Naive thymus-derived CD4-positive, alpha-beta T cell (primary cell): ENCODE measurements at regions not wholly inside any gene's neighbourhood (a gene's known extent, or its start where the extent isn't known, plus 50 kb on each side); places are given as distances from the start of the nearest gene placed in this dataset.
"Not testable (repeated sequence)": the region's sequence is repeated elsewhere in the genome, so short reads cannot be mapped to it uniquely, and the experiment has no call there.

Experiments
- ATAC-seq: fragments of 150-1000 bp; cut with Tn5 transposase; 2 replicates; pipeline ENCODE4 v1.10.0; 2021; ENCODE audit warnings: mild to moderate bottlenecking, moderate library complexity
- CTCF ChIA-PET: fragments of 350-600 bp; sonication (Branson Sonifier 250); formaldehyde crosslinking; loops from one replicate; lab custom pipeline; 2021; ENCODE audit warnings: antibody characterized with exemption; lab: Charles Lee
- POLR2A ChIA-PET: fragments of 350-600 bp; sonication (Branson Sonifier 250); formaldehyde crosslinking; loops from one replicate; lab custom pipeline; 2021; ENCODE audit warnings: antibody characterized with exemption, inconsistent platforms; lab: Charles Lee
- DNase-seq, 9 donors: peaks; one replicate each; pipeline versions ENCODE4 v3.0.0 to v3.0.0-alpha.2; 2020 to 2022; ENCODE audit warnings: mixed read lengths in 1 of 9
- H3K27ac ChIP-seq: one replicate; pipeline ENCODE4 v1.7.0; 2013; ENCODE audit warnings: mild to moderate bottlenecking, low read depth, low read length, moderate library complexity
- H3K27me3 ChIP-seq, 2 donors: one replicate each; pipeline ENCODE4 v1.7.0; 2013; ENCODE audit warnings: low read length in 2 of 2, mild to moderate bottlenecking in 2 of 2, moderate library complexity in 2 of 2; ENCODE audit not compliant: control insufficient read depth in 2 of 2, insufficient read depth in 2 of 2
- H3K36me3 ChIP-seq, 3 experiments: 1 replicate in 2 of 3; 2 replicates in 1 of 3; pipeline ENCODE4 v1.7.0; 2013; ENCODE audit warnings: low read length in 3 of 3, mild to moderate bottlenecking in 3 of 3, moderate library complexity in 1 of 3; ENCODE audit not compliant: insufficient read depth in 3 of 3, control insufficient read depth in 2 of 3
- H3K4me1 ChIP-seq, 2 donors: one replicate each; pipeline ENCODE4 v1.7.0; 2013; ENCODE audit warnings: low read length in 2 of 2, mild to moderate bottlenecking in 2 of 2, moderate library complexity in 1 of 2; ENCODE audit not compliant: control insufficient read depth in 2 of 2, insufficient read depth in 2 of 2
- H3K4me3 ChIP-seq: 2 replicates; pipeline ENCODE4 v1.7.0; 2013; ENCODE audit warnings: mild to moderate bottlenecking, low read length
- H3K9me3 ChIP-seq, 3 experiments: 1 replicate in 2 of 3; 2 replicates in 1 of 3; pipeline ENCODE4 v1.7.0; 2013; ENCODE audit warnings: low read length in 3 of 3; ENCODE audit not compliant: control insufficient read depth in 2 of 3
- H3K27ac Mint-ChIP-seq, 9 donors: one replicate each; pipeline ENCODE4 v1.8.0; 2020 to 2022; ENCODE audit warnings: mixed read lengths in 9 of 9, mild to moderate bottlenecking in 8 of 9, moderate library complexity in 5 of 9, inconsistent platforms in 2 of 9
- H3K27me3 Mint-ChIP-seq, 5 donors: one replicate each; pipeline ENCODE4 v1.8.0; 2021 to 2022; ENCODE audit warnings: mixed read lengths in 5 of 5, mild to moderate bottlenecking in 1 of 5
- H3K36me3 Mint-ChIP-seq, 5 donors: one replicate each; pipeline ENCODE4 v1.8.0; 2020 to 2022; ENCODE audit warnings: mixed read lengths in 5 of 5, mild to moderate bottlenecking in 3 of 5, inconsistent platforms in 1 of 5
- H3K4me1 Mint-ChIP-seq, 7 donors: one replicate each; pipeline ENCODE4 v1.8.0; 2020 to 2022; ENCODE audit warnings: mixed read lengths in 7 of 7, mild to moderate bottlenecking in 3 of 7, inconsistent platforms in 1 of 7
- H3K4me3 Mint-ChIP-seq, 10 donors: one replicate each; pipeline ENCODE4 v1.8.0; 2020 to 2022; ENCODE audit warnings: mild to moderate bottlenecking in 10 of 10, mixed read lengths in 10 of 10, moderate library complexity in 6 of 10, inconsistent platforms in 2 of 10
- H3K9me3 Mint-ChIP-seq, 11 donors: one replicate each; pipeline ENCODE4 v1.8.0; 2020 to 2022; ENCODE audit warnings: mixed read lengths in 11 of 11, mild to moderate bottlenecking in 4 of 11, inconsistent platforms in 1 of 11, moderate library complexity in 1 of 11
- intact Hi-C, 2 donors: fragments of 100-400 bp; cut with micrococcal nuclease; formaldehyde crosslinking; loops; one replicate each; pipeline ENCODE4 v1.15.1; 2023

DNA sequence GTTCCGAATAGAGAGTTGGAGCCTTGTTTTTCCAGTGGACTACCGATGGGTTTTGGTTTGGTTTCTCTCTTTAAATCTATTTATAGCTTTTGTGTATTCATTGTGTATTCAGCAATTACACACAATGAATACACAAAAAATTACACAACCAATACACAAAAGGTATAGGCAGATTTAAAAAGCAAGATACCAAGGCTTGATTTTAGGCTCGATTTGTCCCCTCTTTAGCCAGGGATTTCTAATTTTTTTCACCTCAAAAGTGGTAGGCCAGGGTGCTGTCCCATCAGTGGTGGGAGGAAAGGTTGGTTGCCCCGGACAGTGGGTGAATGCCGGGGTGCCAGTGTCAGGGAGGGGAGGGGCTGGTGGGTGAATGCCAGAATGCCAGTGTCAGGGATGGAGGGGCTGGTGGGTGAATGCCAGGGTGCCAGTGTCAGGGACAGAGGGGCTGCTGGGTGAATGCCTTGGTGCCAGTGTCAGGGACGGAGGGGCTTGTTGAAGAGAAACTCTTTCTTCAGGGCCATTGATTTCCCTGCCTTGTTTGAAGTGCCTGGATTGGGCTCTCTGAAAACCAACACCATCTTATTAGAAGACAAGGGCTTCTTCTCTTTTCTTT lies 186.2 kb downstream of the GOLGA6L6 start:
- Mint-ChIP-seq H3K4me1 (peaks cover 3 to 7% (median 5%) of the 10 kb centered on the region in 7 donors), H3K36me3 (no peaks in the 10 kb centered on the region), H3K27me3 (peaks cover 0 to 9% (median 0%) of the 10 kb centered on the region in 5 donors), H3K27ac (peak overlapping the region in 3 of 9 donors; percentile 17 to 70 (median 41)), H3K9me3 (no peaks in the 10 kb centered on the region), H3K4me3 (no peak overlapping the region)
- H3K4me3 ChIP-seq: no peak overlapping the region
- H3K27ac ChIP-seq: no peak overlapping the region
- POLR2A ChIA-PET: interaction anchor here (0.8 kb wide), 1 partner anchor 1875 kb away, joined by 3 read pairs; no protein-coding TSS in a partner anchor
- H3K36me3 ChIP-seq: no peaks in the 10 kb centered on the region
- no peak for ATAC-seq
- CTCF ChIA-PET: interaction anchor here (6.1 kb wide), 1 partner anchor 1868 kb away, joined by 81 read pairs; no protein-coding TSS in a partner anchor
- H3K9me3 ChIP-seq: no peaks in the 10 kb centered on the region
- intact Hi-C loops: loop anchor here in 1 of 2 donors (2.0 kb wide), 1 partner anchor 19 kb away; no protein-coding TSS in a partner anchor
- no peak for DNase-seq
- H3K27me3 ChIP-seq: no peaks in the 10 kb centered on the region
- peaks cover 8 to 27% of the 10 kb centered on the region in 2 donors for H3K4me1 ChIP-seq

DNA sequence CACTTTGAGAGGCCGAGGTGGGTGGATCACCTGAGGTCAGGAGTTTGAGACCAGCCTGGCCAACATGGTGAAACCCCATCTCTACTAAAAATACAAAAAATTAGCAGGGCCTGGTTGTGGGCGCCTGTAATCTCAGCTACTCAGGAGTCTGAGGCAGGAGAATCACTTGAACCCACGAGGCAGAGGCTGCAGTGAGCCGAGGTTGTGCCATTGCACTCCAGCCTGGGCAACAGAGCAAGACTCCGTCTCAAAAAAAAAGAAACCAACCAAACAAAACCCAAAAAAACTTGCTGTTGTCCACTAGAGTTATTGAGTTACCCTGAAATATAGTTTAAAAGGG lies 186.7 kb downstream of the GOLGA6L6 start:
- H3K4me1 ChIP-seq: peaks cover 8 to 27% of the 10 kb centered on the region in 2 donors
- H3K9me3 ChIP-seq, H3K36me3 ChIP-seq, H3K27ac Mint-ChIP-seq, POLR2A ChIA-PET, H3K36me3 Mint-ChIP-seq, H3K27ac ChIP-seq, H3K4me1 Mint-ChIP-seq, DNase-seq, H3K4me3 Mint-ChIP-seq, H3K9me3 Mint-ChIP-seq, H3K4me3 ChIP-seq, H3K27me3 ChIP-seq, ATAC-seq: not testable (repeated sequence)
- peaks cover 0 to 15% (median 0%) of the 10 kb centered on the region in 5 donors for H3K27me3 Mint-ChIP-seq
- CTCF ChIA-PET: interaction anchor here (6.1 kb wide), 1 partner anchor 1868 kb away, joined by 81 read pairs; no protein-coding TSS in a partner anchor
- intact Hi-C loops: loop anchor here in 1 of 2 donors (2.0 kb wide), 1 partner anchor 20 kb away; no protein-coding TSS in a partner anchor

DNA sequence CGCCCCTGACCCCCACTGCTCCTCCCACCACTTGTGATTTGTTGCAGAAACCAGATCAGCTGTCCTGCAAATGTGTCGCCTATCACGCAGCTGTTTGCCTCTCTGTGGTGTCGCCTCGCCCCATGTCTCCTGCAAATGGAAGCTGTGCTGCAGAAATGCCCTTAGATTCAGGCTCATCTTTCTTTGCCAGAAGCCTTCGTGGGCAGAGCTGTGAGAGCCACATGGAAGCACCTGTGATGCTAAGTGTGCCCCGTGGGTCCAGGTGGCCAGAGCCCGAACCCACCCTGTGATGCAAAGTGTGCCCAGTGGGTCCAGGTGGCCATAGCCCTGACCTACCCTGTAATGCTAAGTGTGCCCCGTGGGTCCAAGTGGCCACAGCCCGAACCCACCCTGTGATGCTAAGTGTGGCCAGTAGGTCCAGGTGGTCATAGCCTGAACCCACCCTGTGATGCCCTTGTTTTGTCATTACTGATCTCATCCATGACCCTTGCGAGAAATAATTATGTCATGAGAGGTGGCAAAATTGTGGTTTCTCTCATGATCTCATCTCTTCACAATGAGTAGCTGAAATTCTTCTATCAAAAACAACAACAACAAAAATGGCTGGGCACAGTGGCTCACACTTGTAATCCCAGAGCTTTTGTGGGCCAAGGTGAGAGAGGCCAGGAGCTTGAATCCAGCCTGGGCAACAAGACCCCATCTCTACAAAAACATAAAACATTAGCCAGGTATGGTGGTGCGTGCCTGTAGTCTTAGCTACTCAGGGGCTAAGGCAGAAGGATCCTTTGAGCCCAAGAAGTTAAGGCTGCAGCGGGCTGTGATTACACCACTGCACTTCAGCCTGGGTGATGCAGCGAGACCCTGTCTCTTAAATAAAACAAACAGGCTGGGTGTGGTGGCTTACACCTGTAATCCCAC lies 187.4 kb downstream of the GOLGA6L6 start:
- Mint-ChIP-seq H3K27ac (no peak overlapping the region), H3K27me3 (peaks cover 0 to 17% (median 0%) of the 10 kb centered on the region in 5 donors), H3K4me1 (peaks cover 3 to 7% (median 5%) of the 10 kb centered on the region in 7 donors), H3K36me3 (no peaks in the 10 kb centered on the region), H3K4me3 (no peak overlapping the region), H3K9me3 (no peaks in the 10 kb centered on the region)
- no peak overlapping the region for H3K27ac ChIP-seq
- no peaks in the 10 kb centered on the region for H3K27me3 ChIP-seq
- H3K4me1 ChIP-seq: peaks cover 8 to 27% of the 10 kb centered on the region in 2 donors
- no peaks in the 10 kb centered on the region for H3K36me3 ChIP-seq
- H3K9me3 ChIP-seq: no peaks in the 10 kb centered on the region
- CTCF ChIA-PET: interaction anchor here (6.1 kb wide), 1 partner anchor 1869 kb away, joined by 81 read pairs; no protein-coding TSS in a partner anchor
- H3K4me3 ChIP-seq: no peak overlapping the region
- POLR2A ChIA-PET: no interaction called here
- DNase-seq (peak in 1 of 9 donors; percentile 22), ATAC-seq (no peak)
- intact Hi-C loops: loop anchor here in 1 of 2 donors (2.0 kb wide), 1 partner anchor 21 kb away; no protein-coding TSS in a partner anchor

DNA sequence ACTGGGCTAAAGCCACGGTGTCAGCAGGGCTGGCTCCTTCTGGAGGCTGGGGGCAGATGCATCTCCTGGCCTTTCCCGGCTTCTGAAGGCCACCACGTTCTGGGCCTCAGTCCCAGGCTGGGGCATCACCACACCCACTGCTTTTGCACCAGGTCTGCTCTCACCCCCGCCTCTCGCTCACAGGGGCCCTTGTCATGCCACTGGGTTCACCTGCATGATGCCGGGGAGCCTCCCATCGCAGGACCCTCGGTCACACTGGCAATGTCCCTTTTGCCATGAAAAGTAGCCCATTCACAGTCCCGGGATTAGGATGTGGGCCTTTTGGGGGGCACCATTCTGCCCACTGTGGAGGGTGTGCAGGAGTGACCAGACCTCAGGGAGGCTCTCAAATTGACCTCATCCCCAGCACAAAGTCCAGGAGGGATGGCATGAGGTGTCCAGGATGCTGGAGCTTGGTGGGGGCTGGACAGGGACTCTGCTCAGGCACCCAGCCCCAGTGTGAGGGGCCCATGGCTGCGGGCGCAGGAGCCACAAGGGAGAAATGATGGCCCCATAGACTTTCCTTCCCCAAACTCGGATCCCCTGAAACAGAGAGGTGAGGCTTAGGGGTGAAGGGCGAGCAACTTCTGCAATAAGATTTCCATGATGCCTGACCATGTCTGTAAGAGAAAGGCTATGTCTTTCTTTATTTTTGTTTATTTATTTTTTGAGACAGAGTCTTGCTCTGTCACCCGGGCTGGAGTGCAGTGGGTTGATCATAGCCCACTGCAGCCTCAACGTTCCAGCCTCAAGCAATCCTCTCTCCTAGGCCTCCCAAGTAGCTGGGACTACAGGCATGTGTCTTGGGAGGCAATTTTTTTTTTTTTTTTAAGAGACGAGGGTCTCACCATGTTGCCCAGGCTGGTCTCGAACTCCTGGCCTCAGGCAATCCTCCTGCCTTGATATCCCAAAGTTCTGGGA lies 189.1 kb downstream of the GOLGA6L6 start:
- POLR2A ChIA-PET: no interaction called here
- Histone ChIP-seq H3K36me3 (no peaks in the 10 kb centered on the region), H3K27me3 (no peaks in the 10 kb centered on the region), H3K4me1 (peaks cover 8 to 27% of the 10 kb centered on the region in 2 donors), H3K4me3 (no peak overlapping the region), H3K9me3 (no peaks in the 10 kb centered on the region), H3K27ac (no peak overlapping the region)
- ATAC-seq: no peak
- H3K36me3 Mint-ChIP-seq: no peaks in the 10 kb centered on the region
- H3K4me3 Mint-ChIP-seq: no peak overlapping the region
- intact Hi-C loops: no loop called here
- peak overlapping the region in 1 of 9 donors; percentile 22 for H3K27ac Mint-ChIP-seq
- DNase-seq: peak in 1 of 9 donors; percentile 23
- CTCF ChIA-PET: interaction anchor here (6.1 kb wide), 1 partner anchor 1871 kb away, joined by 81 read pairs; no protein-coding TSS in a partner anchor
- H3K4me1 Mint-ChIP-seq: peaks cover 3 to 7% (median 5%) of the 10 kb centered on the region in 7 donors
- peaks cover 0 to 17% (median 0%) of the 10 kb centered on the region in 5 donors for H3K27me3 Mint-ChIP-seq
- no peaks in the 10 kb centered on the region for H3K9me3 Mint-ChIP-seq

DNA sequence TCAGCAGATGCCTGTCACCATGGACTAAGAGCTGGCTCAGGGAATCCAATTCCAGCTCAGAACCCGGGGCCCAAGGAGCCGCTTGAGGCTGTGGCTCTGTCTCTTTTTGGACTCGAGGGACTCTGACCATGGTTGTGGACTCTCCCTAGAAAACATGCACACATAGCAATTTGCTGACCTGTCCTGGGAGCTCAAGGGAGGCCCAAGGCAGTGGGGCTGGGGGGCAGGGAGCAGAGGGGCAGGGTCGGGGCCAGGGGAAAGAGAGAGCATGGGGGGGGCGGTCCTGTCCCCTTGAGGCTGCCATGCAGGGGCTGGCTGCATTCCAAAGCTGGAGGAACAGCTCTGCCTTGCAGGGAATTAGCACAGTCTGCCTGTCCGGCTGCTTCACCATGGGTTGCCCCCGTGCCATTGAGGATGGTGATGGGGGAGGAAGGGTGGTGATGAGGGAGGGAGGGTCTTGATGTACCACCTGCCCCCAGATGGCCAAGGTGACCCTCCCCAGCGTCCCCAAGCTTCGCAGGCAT lies 190.1 kb downstream of the GOLGA6L6 start:
- no peak for ATAC-seq
- ChIA-PET CTCF (no interaction called here), POLR2A (no interaction called here)
- Histone ChIP-seq H3K36me3 (no peaks in the 10 kb centered on the region), H3K27me3 (no peaks in the 10 kb centered on the region), H3K27ac (no peak overlapping the region), H3K4me1 (peaks cover 2 to 25% of the 10 kb centered on the region in 2 donors), H3K9me3 (peaks cover 0 to under 1% (median 0%) of the 10 kb centered on the region in 3 experiments), H3K4me3 (no peak overlapping the region)
- no peak for DNase-seq
- peaks cover 3 to 6% (median 3%) of the 10 kb centered on the region in 7 donors for H3K4me1 Mint-ChIP-seq
- H3K27me3 Mint-ChIP-seq: peaks cover 0 to 15% (median 0%) of the 10 kb centered on the region in 5 donors
- intact Hi-C loops: no loop called here
- no peak overlapping the region for H3K27ac Mint-ChIP-seq
- H3K4me3 Mint-ChIP-seq: no peak overlapping the region
- no peaks in the 10 kb centered on the region for H3K9me3 Mint-ChIP-seq
- H3K36me3 Mint-ChIP-seq: no peaks in the 10 kb centered on the region
